ENCODE measurements at regions not wholly inside any gene's neighbourhood (a gene's known extent, or its start where the extent isn't known, plus 50 kb on each side); places are given as distances from the start of the nearest gene placed in this dataset.

GRCh38 chr6:113651920-113652319, 205.2 kb upstream of the MARCKS start:
- H3K4me3 ChIP-seq (ENCODE audit: low read depth, low read length), result no peak overlapping the region
- no peak for DNase-seq (ENCODE audit: low read depth)
- TF ChIP-seq MYC (IDR thresholded peaks at IDR 0.05; ENCODE audit: low read depth, low read length) (no peak), POLR2A (IDR thresholded peaks at IDR 0.05; ENCODE audit: extremely low read depth, insufficient read length) (no peak), CTCF (IDR thresholded peaks at IDR 0.05; ENCODE audit: low read depth, low read length) (no peak), MAX (IDR thresholded peaks at IDR 0.05; ENCODE audit: low read depth, low read length) (no peak)

- DNase-seq (ENCODE audit: low read depth), result no peak
- H3K4me3 ChIP-seq (ENCODE audit: low read depth, low read length), result no peak overlapping the region
- TF ChIP-seq CTCF (IDR thresholded peaks at IDR 0.05; ENCODE audit: low read depth, low read length) (no peak), MAX (IDR thresholded peaks at IDR 0.05; ENCODE audit: low read depth, low read length) (no peak), POLR2A (IDR thresholded peaks at IDR 0.05; ENCODE audit: extremely low read depth, insufficient read length) (no peak), MYC (IDR thresholded peaks at IDR 0.05; ENCODE audit: low read depth, low read length) (no peak)
Measured at GRCh38 chr6:113653275-113653674, 203.9 kb upstream of the MARCKS start.

- no peak overlapping the region for H3K4me3 ChIP-seq (ENCODE audit: low read depth, low read length)
- DNase-seq (ENCODE audit: low read depth), result no peak
- TF ChIP-seq CTCF (IDR thresholded peaks at IDR 0.05; ENCODE audit: low read depth, low read length), result no peak
- TF ChIP-seq POLR2A (IDR thresholded peaks at IDR 0.05; ENCODE audit: extremely low read depth, insufficient read length), result no peak
- no peak for TF ChIP-seq MYC (IDR thresholded peaks at IDR 0.05; ENCODE audit: low read depth, low read length)
- no peak for TF ChIP-seq MAX (IDR thresholded peaks at IDR 0.05; ENCODE audit: low read depth, low read length)
Measured at GRCh38 chr6:113654396-113654795, 202.7 kb upstream of the MARCKS start.

GRCh38 chr6:113655761-113656160, 201.4 kb upstream of the MARCKS start:
- H3K4me3 ChIP-seq (ENCODE audit: low read depth, low read length), result no peak overlapping the region
- no peak for TF ChIP-seq MAX (IDR thresholded peaks at IDR 0.05; ENCODE audit: low read depth, low read length)
- DNase-seq (ENCODE audit: low read depth), result no peak

GRCh38 chr6:113659762-113660404, 197.3 kb upstream of the MARCKS start:
- H3K4me3 ChIP-seq (ENCODE audit: low read depth, low read length), result no peak overlapping the region
- DNase-seq (ENCODE audit: low read depth), result no peak
- TF ChIP-seq CTCF (IDR thresholded peaks at IDR 0.05; ENCODE audit: low read depth, low read length) (no peak), MYC (IDR thresholded peaks at IDR 0.05; ENCODE audit: low read depth, low read length) (no peak), MAX (IDR thresholded peaks at IDR 0.05; ENCODE audit: low read depth, low read length) (no peak), POLR2A (IDR thresholded peaks at IDR 0.05; ENCODE audit: extremely low read depth, insufficient read length) (no peak)

- H3K4me3 ChIP-seq (ENCODE audit: low read depth, low read length), result no peak overlapping the region
- DNase-seq (ENCODE audit: low read depth), result no peak
- TF ChIP-seq POLR2A (IDR thresholded peaks at IDR 0.05; ENCODE audit: extremely low read depth, insufficient read length) (no peak), MYC (IDR thresholded peaks at IDR 0.05; ENCODE audit: low read depth, low read length) (no peak), CTCF (IDR thresholded peaks at IDR 0.05; ENCODE audit: low read depth, low read length) (no peak), MAX (IDR thresholded peaks at IDR 0.05; ENCODE audit: low read depth, low read length) (no peak)
Measured at GRCh38 chr6:113660819-113661218, 196.3 kb upstream of the MARCKS start.

Measured in NB4 (cell line).